SK-N-MC (cell line): ENCODE measurements at regions not wholly inside any gene's neighbourhood (a gene's known extent, or its start where the extent isn't known, plus 50 kb on each side); places are given as distances from the start of the nearest gene placed in this dataset.

Experiments
- EZH2 ChIP-seq: fragments of 200-600 bp; sonication (generic); IDR thresholded peaks from one replicate; pipeline ENCODE4 v1.6.1; 2017; ENCODE audit warnings: antibody characterized with exemption
- POLR2AphosphoS5 ChIP-seq: IDR thresholded peaks from 2 replicates; pipeline ENCODE4 v1.6.1; 2012; ENCODE audit warnings: mild to moderate bottlenecking, low read depth, low read length, borderline replicate concordance

DNA sequence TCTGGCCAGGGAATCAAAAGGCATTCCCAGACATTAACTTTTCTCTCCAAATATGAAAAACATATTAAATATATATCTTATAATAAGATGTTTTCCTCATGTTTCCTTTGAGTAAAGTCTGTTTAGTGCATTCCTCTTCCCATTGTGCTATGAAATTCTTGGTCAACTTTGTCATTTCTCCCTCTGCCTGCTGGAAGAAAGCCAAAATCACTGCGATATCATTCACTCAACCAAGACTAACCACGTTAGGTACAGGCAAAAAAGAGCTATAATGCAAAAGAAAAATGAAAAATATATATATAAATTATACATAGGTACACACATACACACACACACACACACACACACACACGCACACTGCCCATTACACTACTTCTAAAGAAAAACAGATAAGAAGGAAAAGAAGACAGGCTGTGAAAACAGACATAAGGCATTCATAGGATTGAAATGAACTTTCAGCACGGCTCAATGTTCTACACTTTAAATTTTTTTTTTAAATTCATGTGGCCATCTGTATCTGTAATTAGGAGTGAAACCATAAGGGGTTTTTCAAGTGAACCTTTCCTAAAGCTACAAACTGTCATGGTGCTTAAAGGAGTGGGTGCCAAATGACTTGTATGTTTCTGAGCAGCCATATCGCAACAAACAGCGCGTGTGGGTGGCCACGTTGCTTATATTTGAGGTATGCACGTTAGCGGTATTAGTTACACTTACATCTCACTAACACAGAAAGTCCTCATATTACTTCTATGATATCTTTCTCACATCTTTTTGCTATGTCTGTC, 71.6 kb upstream of the PSMD7 start:
- TF ChIP-seq POLR2AphosphoS5 (no peak), EZH2 (no peak)
